ENCODE measurements at regions not wholly inside any gene's neighbourhood (a gene's known extent, or its start where the extent isn't known, plus 50 kb on each side); places are given as distances from the start of the nearest gene placed in this dataset.

GRCh38 chr13:50250401-50250800 is 235.2 kb downstream of the KCNRG start:
- no peak for TF ChIP-seq CTCF (IDR thresholded peaks at IDR 0.05; ENCODE audit: insufficient read depth, low read depth, low read length)
- TF ChIP-seq EZH2 (IDR thresholded peaks at IDR 0.05; ENCODE audit: insufficient read depth, low read length) = no peak

Measured in astrocyte (in vitro differentiated cells and primary cell).